ENCODE measurements at regions not wholly inside any gene's neighbourhood (a gene's known extent, or its start where the extent isn't known, plus 50 kb on each side); places are given as distances from the start of the nearest gene placed in this dataset.

DNA sequence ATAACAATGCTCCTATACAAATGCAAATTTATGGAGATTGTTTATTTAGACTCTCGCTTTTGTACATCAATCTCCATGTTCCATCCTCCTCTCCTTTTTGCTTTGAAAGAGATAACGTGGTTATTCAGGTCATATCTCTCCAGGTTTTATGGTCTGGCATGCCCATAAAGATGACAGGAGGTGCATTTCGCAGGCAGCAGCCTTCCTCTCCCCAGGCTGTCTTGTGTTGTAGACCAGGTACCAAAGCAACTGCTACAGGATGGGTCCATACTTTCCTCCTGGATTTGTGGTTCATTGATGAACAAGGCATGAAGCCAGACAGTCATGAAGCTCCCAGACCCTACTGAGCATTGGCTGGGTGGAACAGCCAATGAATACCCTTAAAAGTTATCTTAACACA lies 400.2 kb upstream of the NPVF start:
- TF ChIP-seq CTCF (IDR thresholded peaks at IDR 0.05): no peak
- TF ChIP-seq POLR2AphosphoS5 (IDR thresholded peaks at IDR 0.05): no peak
